ENCODE measurements at regions not wholly inside any gene's neighbourhood (a gene's known extent, or its start where the extent isn't known, plus 50 kb on each side); places are given as distances from the start of the nearest gene placed in this dataset.

DNA sequence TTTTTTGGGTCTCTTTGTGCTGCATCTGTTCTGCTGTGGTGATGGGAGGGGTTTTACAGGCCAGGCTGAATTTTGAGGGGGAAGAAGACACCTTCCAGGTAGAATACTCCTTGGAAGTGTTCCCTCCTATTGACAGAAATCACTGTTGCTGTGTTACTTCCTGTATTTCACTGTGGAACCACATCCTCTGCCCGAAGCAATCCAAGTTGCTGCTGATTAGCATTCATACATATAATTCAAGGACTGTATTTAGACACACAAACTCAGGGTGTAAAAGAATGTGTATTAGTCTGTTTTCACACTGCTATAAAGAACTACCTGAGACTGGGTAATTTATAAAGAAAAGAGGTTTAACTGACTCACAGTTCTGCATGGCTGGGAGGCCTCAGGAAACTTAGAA, 50.6 kb upstream of the TMEM244 start:
- DNase-seq (ENCODE audit: low read depth): no peak
